ENCODE measurements at regions not wholly inside any gene's neighbourhood (a gene's known extent, or its start where the extent isn't known, plus 50 kb on each side); places are given as distances from the start of the nearest gene placed in this dataset.

DNA sequence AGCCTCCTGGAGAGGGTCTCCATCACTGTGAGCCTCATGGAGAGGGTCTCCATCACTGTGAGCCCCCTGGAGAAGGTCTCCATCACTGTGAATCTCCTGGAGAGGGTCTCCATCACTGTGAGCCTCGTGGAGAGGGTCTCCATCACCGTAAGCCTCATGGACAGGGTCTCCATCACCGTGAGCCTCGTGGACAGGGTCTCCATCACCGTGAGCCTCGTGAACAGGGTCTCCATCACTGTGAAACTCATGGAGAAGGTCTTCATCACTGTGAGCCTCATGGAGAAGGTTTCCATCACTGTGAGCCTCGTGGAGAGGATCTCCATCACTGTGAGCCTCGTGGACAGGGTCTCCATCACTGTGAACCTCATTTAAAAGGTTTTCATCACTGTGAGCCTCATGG lies 140.0 kb downstream of the ERMARD start:
- H3K9me3 Mint-ChIP-seq (ENCODE audit: unreplicated experiment): peaks cover 9% of the 10 kb centered on the region
- no peak overlapping the region for H3K4me3 Mint-ChIP-seq (ENCODE audit: unreplicated experiment)
- H3K27ac Mint-ChIP-seq (ENCODE audit: unreplicated experiment): no peak overlapping the region
- peaks cover 56% of the 10 kb centered on the region for H3K27me3 Mint-ChIP-seq (ENCODE audit: low read depth, unreplicated experiment)
- no peaks in the 10 kb centered on the region for H3K79me2 ChIP-seq (ENCODE audit: insufficient read depth, low read length)
- H3K36me3 ChIP-seq (ENCODE audit: insufficient read depth, low read length): no peaks in the 10 kb centered on the region
- no peaks in the 10 kb centered on the region for H3K4me1 Mint-ChIP-seq (ENCODE audit: low read depth, unreplicated experiment)
- H3K27me3 ChIP-seq (ENCODE audit: insufficient read depth, low read length): no peaks in the 10 kb centered on the region
- no peaks in the 10 kb centered on the region for H4K20me1 ChIP-seq (ENCODE audit: insufficient read depth, low read length)
- H2AFZ ChIP-seq (ENCODE audit: low read depth, low read length): no peak overlapping the region
- H3K4me3 ChIP-seq (ENCODE audit: insufficient read depth, low read depth, low read length): no peak overlapping the region
- H3K4me1 ChIP-seq (ENCODE audit: insufficient read depth, low read length): no peaks in the 10 kb centered on the region
- no peak overlapping the region for H3K9ac ChIP-seq (ENCODE audit: low read length)
- peaks cover 2% of the 10 kb centered on the region for H3K36me3 Mint-ChIP-seq (ENCODE audit: low read depth, unreplicated experiment)
- TF ChIP-seq, protein P1, sequence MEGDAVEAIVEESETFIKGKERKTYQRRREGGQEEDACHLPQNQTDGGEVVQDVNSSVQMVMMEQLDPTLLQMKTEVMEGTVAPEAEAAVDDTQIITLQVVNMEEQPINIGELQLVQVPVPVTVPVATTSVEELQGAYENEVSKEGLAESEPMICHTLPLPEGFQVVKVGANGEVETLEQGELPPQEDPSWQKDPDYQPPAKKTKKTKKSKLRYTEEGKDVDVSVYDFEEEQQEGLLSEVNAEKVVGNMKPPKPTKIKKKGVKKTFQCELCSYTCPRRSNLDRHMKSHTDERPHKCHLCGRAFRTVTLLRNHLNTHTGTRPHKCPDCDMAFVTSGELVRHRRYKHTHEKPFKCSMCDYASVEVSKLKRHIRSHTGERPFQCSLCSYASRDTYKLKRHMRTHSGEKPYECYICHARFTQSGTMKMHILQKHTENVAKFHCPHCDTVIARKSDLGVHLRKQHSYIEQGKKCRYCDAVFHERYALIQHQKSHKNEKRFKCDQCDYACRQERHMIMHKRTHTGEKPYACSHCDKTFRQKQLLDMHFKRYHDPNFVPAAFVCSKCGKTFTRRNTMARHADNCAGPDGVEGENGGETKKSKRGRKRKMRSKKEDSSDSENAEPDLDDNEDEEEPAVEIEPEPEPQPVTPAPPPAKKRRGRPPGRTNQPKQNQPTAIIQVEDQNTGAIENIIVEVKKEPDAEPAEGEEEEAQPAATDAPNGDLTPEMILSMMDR (IDR thresholded peaks at IDR 0.05; ENCODE audit: insufficient read depth, low read depth, low read length): no peak
- TF ChIP-seq EZH2 (IDR thresholded peaks at IDR 0.05; ENCODE audit: insufficient read depth, low read length): no peak
- FAIRE-seq (no peak), DNase-seq (ENCODE audit: low read depth) (no peak)
- H3K27ac ChIP-seq (ENCODE audit: low read depth, low read length): no peak overlapping the region
- H3K9me3 ChIP-seq (ENCODE audit: insufficient read depth, low read depth, low read length): peaks cover 13% of the 10 kb centered on the region
- no peak overlapping the region for H3K4me2 ChIP-seq (ENCODE audit: low read length)

DNA sequence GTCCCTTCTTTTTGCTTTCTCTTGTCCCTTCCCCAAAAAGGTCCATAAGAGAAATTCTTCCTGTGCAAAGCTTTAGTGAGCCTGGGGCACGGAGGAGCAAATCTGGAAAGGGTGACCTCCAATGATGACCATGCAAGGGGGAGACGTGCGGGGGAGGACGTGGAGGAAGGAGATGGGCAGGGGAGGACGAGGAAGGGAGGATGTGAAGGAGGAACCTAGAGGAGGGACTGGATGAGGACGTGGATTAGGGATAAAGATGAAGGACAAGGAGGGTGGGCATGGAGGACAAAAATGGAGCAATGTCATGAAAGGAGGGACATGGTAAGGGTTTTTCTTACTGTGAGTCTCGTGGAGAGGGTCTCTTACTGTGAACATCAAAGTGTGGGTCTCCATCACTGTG lies 139.5 kb downstream of the ERMARD start:
- Mint-ChIP-seq H3K36me3 (ENCODE audit: low read depth, unreplicated experiment) (peaks cover 2% of the 10 kb centered on the region), H3K4me1 (ENCODE audit: low read depth, unreplicated experiment) (no peaks in the 10 kb centered on the region), H3K4me3 (ENCODE audit: unreplicated experiment) (no peak overlapping the region), H3K9me3 (ENCODE audit: unreplicated experiment) (peaks cover 9% of the 10 kb centered on the region), H3K27me3 (ENCODE audit: low read depth, unreplicated experiment) (peaks cover 59% of the 10 kb centered on the region), H3K27ac (ENCODE audit: unreplicated experiment) (no peak overlapping the region)
- TF ChIP-seq, protein P1 (IDR thresholded peaks at IDR 0.05; ENCODE audit: insufficient read depth, low read depth, low read length): no peak
- no peak for TF ChIP-seq EZH2 (IDR thresholded peaks at IDR 0.05; ENCODE audit: insufficient read depth, low read length)
- no peak overlapping the region for H3K27ac ChIP-seq (ENCODE audit: low read depth, low read length)
- no peak overlapping the region for H3K9ac ChIP-seq (ENCODE audit: low read length)
- no peak overlapping the region for H2AFZ ChIP-seq (ENCODE audit: low read depth, low read length)
- DNase-seq (ENCODE audit: low read depth) (no peak), FAIRE-seq (no peak)
- H3K27me3 ChIP-seq (ENCODE audit: insufficient read depth, low read length): no peaks in the 10 kb centered on the region
- no peaks in the 10 kb centered on the region for H4K20me1 ChIP-seq (ENCODE audit: insufficient read depth, low read length)
- no peak overlapping the region for H3K4me3 ChIP-seq (ENCODE audit: insufficient read depth, low read depth, low read length)
- no peak overlapping the region for H3K4me2 ChIP-seq (ENCODE audit: low read length)
- peaks cover 13% of the 10 kb centered on the region for H3K9me3 ChIP-seq (ENCODE audit: insufficient read depth, low read depth, low read length)
- no peaks in the 10 kb centered on the region for H3K36me3 ChIP-seq (ENCODE audit: insufficient read depth, low read length)
- no peaks in the 10 kb centered on the region for H3K79me2 ChIP-seq (ENCODE audit: insufficient read depth, low read length)
- H3K4me1 ChIP-seq (ENCODE audit: insufficient read depth, low read length): no peaks in the 10 kb centered on the region

DNA sequence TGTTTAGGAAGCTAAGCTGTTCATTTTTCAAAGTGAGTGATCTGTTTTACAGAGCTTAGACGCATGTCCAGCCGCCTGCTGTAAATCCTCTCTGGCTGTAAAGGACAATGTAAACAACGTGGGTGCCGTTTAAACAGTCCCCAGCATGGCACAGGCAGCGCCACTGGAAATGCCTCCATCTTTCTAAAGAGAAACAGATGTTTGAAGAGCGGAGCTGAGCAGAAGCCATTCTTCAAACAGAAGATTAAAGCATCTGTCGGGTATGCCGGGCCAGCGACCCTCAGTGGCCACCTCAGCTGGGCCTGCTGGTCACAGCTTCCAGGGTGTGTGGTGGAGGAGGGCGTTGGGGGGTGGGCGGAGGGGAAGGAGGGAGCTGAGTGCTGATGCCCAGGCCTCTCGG lies 138.6 kb downstream of the ERMARD start:
- Histone ChIP-seq H3K9me3 (ENCODE audit: insufficient read depth, low read depth, low read length) (peaks cover 17% of the 10 kb centered on the region), H2AFZ (ENCODE audit: low read depth, low read length) (no peak overlapping the region), H3K9ac (ENCODE audit: low read length) (no peak overlapping the region), H3K4me2 (ENCODE audit: low read length) (no peak overlapping the region), H3K79me2 (ENCODE audit: insufficient read depth, low read length) (no peaks in the 10 kb centered on the region), H3K4me1 (ENCODE audit: insufficient read depth, low read length) (no peaks in the 10 kb centered on the region), H3K27ac (ENCODE audit: low read depth, low read length) (no peak overlapping the region), H4K20me1 (ENCODE audit: insufficient read depth, low read length) (no peaks in the 10 kb centered on the region), H3K27me3 (ENCODE audit: insufficient read depth, low read length) (no peaks in the 10 kb centered on the region), H3K36me3 (ENCODE audit: insufficient read depth, low read length) (no peaks in the 10 kb centered on the region), H3K4me3 (ENCODE audit: insufficient read depth, low read depth, low read length) (no peak overlapping the region)
- Mint-ChIP-seq H3K9me3 (ENCODE audit: unreplicated experiment) (peaks cover 15% of the 10 kb centered on the region), H3K27me3 (ENCODE audit: low read depth, unreplicated experiment) (peaks cover 61% of the 10 kb centered on the region), H3K27ac (ENCODE audit: unreplicated experiment) (no peak overlapping the region), H3K4me3 (ENCODE audit: unreplicated experiment) (no peak overlapping the region), H3K36me3 (ENCODE audit: low read depth, unreplicated experiment) (no peaks in the 10 kb centered on the region), H3K4me1 (ENCODE audit: low read depth, unreplicated experiment) (no peaks in the 10 kb centered on the region)
- TF ChIP-seq EZH2 (IDR thresholded peaks at IDR 0.05; ENCODE audit: insufficient read depth, low read length): no peak
- TF ChIP-seq, protein P1 (IDR thresholded peaks at IDR 0.05; ENCODE audit: insufficient read depth, low read depth, low read length): no peak
- DNase-seq (ENCODE audit: low read depth): no peak
- no peak for FAIRE-seq

Data from astrocyte (in vitro differentiated cells and primary cell).